HG02642 (cell line): ENCODE measurements at regions not wholly inside any gene's neighbourhood (a gene's known extent, or its start where the extent isn't known, plus 50 kb on each side); places are given as distances from the start of the nearest gene placed in this dataset.

Experiments
- ATAC-seq: cut with Tn5 transposase; IDR thresholded peaks from one replicate; pipeline ENCODE4 v1.9.1; 2021; ENCODE audit warnings: mild to moderate bottlenecking; ENCODE audit not compliant: unreplicated experiment, poor library complexity

- no peak for ATAC-seq
Observed at GRCh38 chr15:62431008-62431797, 266.1 kb upstream of the C2CD4B start.

DNA sequence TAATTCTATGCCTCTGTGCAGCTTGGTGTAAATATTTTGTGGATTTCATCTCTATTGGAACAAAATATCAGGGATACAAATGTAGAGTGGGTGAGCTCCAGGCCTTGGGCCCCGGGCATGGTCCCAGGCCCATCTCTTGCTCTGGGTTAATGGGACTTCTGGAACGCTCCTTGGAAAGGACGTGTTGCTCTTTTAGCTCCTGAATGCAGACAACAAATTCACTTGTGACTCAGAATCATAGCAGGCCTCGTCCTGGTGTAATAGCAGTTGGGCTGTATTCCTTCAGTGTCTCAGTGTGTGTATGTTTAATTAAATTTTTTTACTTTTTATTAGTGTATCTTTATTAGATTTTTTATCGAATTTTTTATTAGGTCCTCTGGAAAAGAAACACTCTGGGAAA lies 266.7 kb upstream of the C2CD4B start:
- no peak for ATAC-seq

- ATAC-seq: no peak
Observed at GRCh38 chr15:62432702-62433398, 267.8 kb upstream of the C2CD4B start.

- ATAC-seq: no peak
Observed at GRCh38 chr15:62436235-62436634, 271.1 kb upstream of the C2CD4B start.

- ATAC-seq: no peak
Observed at GRCh38 chr15:62437753-62438152, 272.7 kb upstream of the C2CD4B start.

GRCh38 chr15:62439543-62440016 lies 274.5 kb upstream of the C2CD4B start:
- no peak for ATAC-seq

- ATAC-seq: no peak
Observed at GRCh38 chr15:62440362-62441105, 275.4 kb upstream of the C2CD4B start.

DNA sequence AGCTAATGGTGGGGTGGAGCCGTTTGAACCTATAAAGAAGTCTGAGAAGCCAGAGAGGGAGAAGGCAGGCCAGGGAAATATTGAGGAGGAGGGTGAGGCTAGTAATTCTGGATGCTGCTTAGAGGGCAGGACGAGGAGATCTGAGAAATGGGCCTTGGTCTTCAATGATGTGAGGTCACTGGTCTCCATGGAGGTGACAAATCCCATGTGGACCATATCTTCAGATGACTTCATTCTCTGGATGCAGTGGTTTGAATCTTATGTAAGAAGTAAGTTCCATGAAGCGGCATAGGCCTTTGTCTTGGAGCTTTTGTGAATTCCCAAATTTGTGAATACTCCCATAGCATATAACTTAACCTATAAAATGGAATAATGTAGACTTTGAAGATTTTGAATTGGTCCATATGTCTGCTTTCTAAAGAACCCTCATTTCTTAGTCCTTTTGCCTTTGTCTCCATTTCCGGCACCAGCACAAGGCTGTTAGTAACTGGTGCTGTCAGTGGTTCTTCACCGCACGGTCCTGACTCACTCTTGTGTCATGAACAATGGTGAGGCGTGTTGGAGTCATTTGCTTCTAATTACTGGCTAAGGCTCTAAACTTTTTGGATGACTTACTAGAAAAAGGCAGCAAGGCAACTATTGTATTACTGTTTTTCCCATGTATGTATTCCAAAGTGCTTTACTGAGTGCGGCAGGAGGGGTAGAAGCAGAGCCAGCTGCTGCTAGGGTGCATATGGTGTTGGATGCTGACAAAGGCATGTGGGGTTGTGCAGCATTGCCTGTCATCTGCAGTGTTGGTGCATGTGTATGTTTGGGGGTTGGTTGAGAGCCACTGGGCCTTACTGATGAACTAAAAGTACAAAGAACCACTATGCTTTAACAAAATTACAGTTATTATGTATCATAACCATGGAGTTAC lies 279.3 kb upstream of the C2CD4B start:
- ATAC-seq: no peak

DNA sequence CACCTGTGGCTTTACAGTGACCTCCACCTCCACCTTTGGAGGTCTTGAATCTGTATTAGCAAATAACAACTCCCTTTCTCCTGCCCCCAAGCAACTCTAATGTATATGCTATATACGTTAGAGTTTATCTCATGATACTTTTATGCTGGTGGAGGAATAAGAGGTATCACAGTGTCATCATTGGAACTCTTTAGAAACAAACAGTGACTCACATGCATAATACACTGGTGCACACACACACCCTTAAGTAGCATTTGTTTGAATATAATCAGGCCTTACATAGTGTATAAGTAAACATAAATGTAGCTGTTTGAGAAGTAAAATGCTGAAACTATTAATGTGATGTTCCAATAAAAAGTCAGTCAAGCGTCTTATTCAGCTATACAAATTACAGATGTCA lies 280.2 kb upstream of the C2CD4B start:
- no peak for ATAC-seq

- no peak for ATAC-seq
Observed at GRCh38 chr15:62446984-62447383, 281.9 kb upstream of the C2CD4B start.

- ATAC-seq: no peak
Observed at GRCh38 chr15:62447742-62448141, 282.7 kb upstream of the C2CD4B start.

DNA sequence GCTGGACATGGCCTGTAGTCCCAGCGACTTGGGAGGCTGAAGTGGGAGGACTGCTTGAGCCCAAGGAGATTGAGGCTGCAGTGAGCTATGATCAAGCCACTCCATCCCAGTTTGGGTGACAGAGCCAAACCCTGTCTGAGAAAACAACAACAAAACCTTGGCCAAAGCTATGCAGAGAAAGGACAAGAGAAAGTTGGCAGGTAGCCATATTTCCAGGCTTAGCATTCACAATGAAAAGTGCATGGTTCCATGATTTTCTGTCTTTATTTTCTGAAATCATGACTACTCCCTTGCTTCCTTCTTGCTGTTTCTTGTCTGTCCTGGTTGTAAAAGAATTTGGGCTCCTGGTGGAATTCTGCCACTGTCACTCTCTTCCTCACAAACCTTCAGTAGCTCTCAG lies 284.6 kb upstream of the C2CD4B start:
- no peak for ATAC-seq

DNA sequence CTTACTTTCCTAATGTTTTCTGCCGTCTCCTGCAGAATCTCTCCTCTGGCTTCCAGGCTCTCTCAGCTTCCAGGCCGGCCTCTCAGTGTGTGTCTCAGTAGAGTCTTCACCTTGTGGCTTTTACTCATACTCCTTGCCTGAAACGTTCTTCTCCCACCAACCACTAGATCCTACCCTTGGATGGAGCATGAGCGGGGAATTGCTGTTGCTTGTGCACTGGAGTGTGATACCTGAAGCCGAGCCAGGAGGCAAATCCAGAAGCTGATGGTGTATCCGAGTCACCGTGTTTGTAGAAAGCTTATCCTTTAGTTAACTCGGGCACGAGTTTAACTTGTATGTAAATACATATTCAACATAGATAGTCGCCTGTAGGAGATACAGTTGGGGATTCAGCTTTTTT lies 285.0 kb upstream of the C2CD4B start:
- no peak for ATAC-seq

DNA sequence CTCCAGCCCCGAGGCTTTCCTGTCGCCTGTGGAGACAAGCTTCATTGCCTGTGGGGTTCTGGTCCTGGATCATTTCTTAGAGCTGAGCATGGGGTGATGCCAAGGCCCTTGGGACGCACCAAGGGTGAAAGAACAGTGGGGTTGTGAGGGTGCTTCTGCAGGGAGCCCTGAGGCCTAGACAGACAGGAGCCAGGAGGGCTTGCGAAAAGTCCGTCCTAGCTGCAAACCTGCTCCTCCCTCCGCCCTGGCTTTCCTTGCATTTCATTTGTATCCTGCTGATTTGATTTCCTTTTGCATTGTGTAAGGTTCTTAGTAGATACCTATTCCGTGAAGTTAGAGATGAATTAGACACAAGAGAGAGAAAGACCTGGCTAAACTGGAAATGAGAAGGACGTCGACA lies 286.9 kb upstream of the C2CD4B start:
- no peak for ATAC-seq

DNA sequence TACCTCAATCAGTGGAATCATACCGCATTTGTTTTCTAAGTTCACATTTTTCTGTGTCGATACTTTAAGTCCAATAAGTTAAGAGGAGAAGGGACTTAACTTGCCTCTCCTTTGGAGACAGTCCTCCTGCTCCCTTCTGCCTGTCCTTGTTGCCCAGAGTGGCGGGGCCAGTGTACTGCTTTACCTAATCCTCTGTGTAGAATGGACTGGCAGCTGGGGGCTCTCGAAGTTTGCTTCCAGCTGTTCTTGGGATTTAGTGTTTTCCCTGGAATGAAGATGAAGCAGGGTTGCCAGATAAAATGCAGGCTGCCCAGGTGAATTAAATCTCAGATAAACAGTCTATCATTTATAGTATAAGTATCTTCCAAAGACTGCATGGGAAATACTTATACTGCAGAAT lies 287.6 kb upstream of the C2CD4B start:
- no peak for ATAC-seq

DNA sequence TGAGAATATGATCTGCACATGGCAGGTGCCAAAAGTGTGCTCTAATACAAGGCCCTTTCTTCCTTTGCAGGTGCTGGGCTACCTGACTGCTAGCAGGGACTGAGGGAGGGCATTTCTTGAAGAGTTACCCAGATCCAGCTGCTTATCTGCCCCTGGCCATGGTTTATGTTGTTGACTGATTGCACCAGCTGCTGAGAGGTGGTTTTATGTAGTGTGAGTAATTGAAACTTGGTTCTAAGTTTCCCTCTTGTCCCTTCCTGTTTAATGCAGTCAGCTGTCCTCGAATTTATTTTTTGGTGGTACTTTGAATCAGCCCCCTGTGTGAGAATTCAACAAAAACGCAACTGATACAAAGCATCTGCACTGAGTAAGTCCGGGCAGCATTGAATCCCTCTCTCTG lies 288.3 kb upstream of the C2CD4B start:
- no peak for ATAC-seq

GRCh38 chr15:62453981-62454380 lies 288.9 kb upstream of the C2CD4B start:
- ATAC-seq: no peak

GRCh38 chr15:62454567-62455172 lies 289.6 kb upstream of the C2CD4B start:
- no peak for ATAC-seq

DNA sequence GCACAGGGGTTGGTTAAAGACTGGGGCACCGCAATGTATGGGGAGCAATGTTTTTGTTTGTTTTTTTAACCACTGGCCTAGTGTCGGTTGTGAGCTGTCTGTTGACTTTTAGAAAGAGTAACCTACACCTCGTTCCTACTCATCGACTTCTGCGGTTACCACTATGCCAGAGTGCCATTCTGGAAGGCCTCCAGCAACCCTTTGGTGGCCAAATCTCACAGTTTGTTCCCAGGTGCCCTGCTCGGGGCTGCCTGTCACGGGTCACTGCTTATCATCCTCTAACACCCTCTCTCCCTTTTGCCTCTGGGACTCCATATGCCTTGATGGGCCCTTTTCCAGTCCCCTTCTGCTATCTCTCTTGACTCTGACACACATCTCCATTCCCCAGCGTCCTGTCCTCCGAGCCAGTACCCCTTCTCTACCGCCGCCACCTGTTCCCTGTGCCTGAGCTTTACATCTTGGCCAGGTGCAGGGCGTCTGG lies 290.4 kb upstream of the C2CD4B start:
- no peak for ATAC-seq
